SK-MEL-5 (cell line): ENCODE measurements at regions not wholly inside any gene's neighbourhood (a gene's known extent, or its start where the extent isn't known, plus 50 kb on each side); places are given as distances from the start of the nearest gene placed in this dataset.
"Not testable (repeated sequence)": the region's sequence is repeated elsewhere in the genome, so short reads cannot be mapped to it uniquely, and the experiment has no call there.

Experiments used
- DNase-seq: peaks from one replicate; pipeline ENCODE4 v3.0.0-alpha.2; 2016; ENCODE audit warnings: low read depth, low spot score
- in situ Hi-C: cut with HindIII; loops from 2 replicates; pipeline ENCODE4 v1.10.0; 2016; ENCODE audit warnings: low sequenced_read_pairs, high pct_unique_total_duplicates, low pct_unique_long_range_greater_than_20kb

DNA sequence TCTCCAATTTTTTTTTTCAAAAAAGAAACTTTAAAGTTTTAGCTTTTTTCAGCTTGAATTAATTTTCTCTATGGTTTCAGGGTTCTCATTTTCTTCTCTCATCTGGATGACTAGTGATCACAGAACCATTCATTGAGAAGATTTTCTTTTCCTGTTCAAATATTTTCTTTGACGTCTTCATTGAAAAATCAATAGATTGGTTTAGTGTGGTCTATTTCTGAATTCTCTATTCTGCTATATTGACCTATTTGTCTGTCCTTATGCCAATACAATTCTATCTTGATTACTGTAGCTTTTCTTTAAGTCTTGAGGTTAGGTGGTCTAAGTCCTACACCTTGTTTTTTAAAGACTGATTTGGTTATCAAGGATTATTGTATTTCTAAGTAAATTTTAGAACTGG lies 150.2 kb upstream of the MAN1A1 start:
- in situ Hi-C loops = no loop called here
- DNase-seq = no peak

DNA sequence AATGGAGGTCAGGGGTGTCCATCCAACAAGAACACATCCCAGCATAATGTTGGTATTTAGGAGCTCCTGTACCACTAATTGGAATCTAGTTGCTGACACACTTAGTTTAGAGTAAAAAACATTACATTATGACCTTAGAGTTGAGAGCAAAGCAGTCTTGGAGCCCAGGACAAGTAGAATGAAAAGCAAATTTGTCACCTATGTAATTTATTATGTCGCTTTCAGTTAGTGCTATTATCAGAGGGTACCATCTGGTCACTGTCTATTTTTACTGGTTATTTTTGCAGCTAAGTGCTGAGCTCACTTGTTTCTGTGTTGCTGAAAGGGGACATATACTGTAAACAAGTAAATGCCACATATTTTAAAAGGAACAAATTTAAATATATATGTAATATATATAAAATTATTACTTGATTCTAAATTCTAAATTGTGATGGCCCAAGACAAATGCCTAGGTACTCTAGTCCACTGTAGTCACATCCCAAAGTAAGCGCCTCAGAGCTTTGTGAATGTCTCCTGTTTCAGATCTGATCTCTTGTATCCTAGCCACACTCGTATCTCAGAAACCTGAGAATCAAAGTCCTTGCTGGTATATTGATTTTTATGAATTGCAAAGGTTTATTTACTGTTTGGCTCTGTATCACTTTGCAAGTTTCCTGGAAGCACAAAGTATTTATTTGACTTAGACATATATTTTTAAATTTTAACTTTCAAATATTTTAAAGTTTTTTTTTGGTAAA lies 148.6 kb upstream of the MAN1A1 start:
- in situ Hi-C loops = no loop called here
- no peak for DNase-seq

DNA sequence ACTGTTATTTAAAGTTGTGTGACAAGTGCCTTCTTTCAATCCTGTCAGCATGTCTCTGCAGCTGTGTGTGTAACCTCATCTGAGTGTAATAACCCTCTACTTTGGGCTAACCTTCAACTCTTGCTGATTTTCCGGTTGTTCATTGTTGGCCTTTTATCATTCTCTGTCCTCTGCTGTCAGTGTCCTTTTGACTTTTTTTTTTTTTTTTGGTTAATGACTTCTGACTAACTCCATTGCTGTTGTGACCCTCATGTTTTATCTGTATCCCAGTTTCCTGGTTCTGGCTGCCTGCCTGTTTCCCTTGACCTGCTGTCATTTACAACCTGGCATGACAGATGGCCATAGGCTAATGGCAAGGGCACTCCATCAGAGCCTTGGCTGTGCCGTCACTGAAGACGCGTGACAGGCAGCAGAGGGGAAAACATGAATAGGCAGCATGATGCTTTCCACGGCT lies 145.7 kb upstream of the MAN1A1 start:
- DNase-seq = no peak
- in situ Hi-C loops = no loop called here

DNA sequence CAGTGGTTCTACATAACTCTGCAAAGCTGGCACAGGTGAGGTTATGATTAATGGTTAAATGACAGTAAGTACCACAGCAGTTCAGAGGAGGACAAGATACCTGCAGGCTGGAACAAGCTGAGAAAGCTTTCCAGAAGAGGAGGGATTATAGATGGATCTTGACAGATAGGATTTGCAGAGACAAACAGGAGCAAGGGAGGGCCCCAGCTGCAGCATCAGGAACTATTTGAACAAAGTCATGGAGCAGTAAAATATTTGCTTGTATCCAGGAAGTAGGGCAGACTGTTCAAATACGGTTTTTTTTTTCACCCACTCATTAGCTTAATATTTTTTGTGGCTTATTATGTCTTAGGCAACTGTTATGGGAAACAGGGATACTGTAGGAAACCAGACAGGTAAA lies 144.4 kb upstream of the MAN1A1 start:
- in situ Hi-C loops = no loop called here
- DNase-seq = no peak

DNA sequence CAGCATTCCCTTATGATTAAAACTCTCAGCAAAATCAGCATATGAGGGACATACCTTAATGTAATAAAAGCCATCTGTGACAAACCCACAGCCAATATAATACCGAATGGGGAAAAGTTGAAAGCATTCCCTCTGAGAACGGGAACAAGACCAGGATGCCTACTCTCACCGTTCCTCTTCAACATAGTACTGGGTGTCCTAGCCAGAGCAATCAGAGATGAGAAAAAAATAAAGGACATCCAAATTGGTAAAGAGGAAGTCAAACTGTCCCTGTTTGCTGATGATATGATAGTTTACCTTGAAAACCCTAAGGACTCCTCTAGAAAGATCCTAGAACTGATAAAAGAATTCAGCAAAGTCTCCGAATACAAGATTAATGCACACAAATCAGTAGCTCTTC lies 141.6 kb upstream of the MAN1A1 start:
- DNase-seq, in situ Hi-C loops: not testable (repeated sequence)

DNA sequence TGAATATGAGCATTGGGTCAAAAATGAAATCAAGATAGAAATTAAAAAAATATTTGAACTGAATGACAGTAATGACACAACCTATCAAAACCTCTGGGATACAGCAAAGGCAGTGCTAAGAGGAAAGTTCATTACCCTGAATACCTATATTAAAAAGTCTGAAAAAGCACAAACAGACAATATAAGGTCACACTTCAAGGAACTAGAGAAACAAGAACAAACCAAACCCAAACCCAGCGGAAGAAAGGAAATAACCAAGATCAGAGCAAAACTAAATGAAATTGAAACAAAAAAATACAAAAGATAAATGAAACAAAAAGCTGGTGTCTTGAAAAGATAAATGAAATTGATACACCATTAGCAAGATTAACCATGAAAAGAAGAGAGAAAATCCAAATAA lies 140.5 kb upstream of the MAN1A1 start:
- in situ Hi-C loops, DNase-seq: not testable (repeated sequence)

DNA sequence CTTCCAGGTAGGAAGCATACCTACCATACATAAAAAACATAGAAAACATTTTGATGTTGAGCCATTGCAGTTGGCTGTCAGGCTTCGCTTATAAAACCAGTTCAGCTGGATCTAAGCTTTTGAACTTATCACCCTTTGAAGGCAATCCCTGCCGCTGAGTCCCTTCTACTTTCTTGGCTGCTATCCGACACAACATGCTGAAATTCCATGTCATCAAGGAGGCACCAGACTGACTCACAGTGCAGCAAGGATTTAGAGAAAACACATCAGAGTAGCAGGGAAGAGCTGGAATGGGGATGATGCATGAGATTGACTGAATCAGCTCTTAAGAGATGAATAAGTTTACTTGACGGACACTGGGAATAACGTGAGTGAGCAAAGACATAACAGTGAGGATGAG lies 135.0 kb upstream of the MAN1A1 start:
- no peak for DNase-seq
- in situ Hi-C loops = no loop called here

DNA sequence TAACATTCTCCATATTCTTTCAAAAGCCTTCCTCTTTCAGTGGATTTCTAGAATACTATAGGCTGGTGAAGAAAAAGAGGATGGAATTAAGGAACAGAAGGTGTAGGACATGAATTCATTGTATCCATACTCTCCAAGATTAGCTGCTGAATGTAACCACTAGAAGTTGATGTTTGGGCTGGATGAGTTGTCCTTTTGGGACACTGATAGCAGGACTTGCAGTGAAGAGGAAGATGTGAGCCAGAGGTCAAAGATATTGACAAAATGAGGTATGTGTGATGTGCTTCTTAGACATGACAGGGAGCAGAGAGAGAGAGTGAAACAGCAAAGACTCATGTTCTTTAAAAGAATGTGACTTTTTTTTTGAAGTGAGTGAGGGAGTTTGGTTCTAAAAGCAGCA lies 134.3 kb upstream of the MAN1A1 start:
- in situ Hi-C loops = no loop called here

DNA sequence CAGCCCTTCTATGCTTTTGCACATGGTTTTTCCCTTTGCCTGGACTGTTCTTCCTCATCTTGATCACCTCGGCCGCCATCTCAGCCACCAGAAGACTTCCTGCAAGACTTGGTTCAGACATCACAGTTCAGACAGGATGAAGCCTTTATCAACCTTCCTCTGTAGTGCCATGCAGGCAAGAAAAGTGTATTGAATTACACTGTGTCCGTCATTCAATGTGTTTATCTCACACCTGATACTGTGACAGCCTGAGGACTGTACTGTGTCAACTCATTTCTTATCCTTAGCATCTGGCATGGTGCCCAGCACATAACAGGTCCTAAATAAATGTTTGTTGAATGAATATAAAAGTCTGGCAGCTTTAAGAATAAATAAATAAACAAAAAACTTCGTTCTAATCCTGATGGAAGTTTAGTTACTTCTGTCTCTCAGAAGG lies 133.3 kb upstream of the MAN1A1 start:
- no peak for DNase-seq
- in situ Hi-C loops = no loop called here

More for the DNA sequence above, 134.3 kb upstream of the MAN1A1 start:
- no peak for DNase-seq

DNA sequence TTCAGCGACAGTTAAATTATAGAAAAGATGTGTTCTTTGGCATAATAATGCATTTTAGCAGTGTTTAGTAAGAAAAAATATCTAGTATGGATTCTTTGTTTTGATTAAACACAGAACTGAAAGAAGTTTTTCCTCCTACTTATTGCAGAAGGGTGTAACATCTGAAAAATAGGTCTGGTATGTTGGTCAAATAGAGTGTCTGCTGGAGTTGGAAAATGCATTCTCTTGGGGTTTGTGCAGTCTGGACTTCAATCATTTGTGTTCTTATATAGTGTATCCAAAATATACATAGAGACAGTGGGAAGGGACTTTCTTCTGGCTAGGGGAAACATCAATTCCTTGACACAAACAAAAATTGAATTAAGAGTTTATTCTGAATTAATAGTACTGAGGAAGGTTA lies 132.4 kb upstream of the MAN1A1 start:
- DNase-seq = no peak
- in situ Hi-C loops = no loop called here

DNA sequence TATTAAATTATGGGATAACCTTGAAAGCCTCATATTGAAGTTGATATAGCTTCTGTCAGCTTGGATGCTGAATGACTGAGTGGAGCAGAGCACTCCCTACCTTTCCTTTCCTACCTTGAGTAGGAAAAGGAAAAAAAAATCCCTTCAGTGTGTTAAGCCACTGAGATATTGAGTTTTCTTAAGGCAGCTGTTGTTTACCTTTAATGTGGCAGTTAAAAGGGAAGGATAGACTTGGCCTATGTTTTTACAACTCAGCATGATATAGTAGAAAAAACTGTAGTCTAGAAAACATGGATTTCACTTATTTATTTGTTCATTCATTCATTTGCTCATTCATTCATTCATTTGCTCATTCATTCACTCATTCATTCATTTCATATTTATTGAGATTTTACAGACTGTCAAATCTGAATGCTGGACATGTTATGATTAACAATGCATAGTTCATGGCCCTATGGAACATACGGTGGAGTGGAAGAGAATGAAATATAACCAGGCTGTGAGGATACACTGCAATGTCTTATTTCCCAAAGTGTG lies 131.5 kb upstream of the MAN1A1 start:
- in situ Hi-C loops = no loop called here
- no peak for DNase-seq

DNA sequence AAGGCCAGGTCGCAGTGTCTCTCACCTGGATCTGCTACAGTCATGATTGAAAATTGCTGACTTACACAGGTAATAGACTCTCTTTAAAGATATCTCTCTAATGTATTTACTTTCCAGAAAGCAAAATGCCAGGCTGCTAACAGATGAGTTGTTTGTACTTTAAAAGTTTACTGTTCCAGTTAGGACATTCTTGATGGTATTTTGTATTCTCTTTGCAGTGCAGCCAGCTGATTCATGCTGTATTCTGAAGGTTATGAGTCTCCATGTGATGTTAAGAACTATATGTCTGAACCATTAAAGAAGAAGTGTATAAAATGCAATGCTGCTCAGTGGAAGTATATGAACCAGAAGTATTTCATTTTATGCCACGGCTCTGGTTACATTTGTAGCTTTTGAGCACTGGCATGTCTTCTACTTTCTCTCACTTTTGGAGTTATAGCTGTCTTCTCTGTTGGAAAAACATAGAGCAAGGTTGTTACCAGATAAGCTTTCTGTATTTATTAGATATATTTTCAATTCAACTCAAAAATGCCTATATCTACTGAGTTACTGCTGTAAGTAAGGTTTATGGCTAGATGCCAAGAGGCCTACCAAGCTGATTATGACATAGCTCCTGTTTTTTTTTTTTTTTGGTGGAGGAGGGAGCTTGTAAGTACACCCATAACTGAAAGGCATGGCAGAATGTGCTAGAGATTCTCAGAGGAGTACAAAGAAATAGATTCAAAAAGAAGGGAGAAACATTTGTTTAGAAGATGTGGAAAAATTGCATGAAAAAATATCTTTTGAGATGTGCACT lies 130.5 kb upstream of the MAN1A1 start:
- DNase-seq = no peak
- in situ Hi-C loops = no loop called here

DNA sequence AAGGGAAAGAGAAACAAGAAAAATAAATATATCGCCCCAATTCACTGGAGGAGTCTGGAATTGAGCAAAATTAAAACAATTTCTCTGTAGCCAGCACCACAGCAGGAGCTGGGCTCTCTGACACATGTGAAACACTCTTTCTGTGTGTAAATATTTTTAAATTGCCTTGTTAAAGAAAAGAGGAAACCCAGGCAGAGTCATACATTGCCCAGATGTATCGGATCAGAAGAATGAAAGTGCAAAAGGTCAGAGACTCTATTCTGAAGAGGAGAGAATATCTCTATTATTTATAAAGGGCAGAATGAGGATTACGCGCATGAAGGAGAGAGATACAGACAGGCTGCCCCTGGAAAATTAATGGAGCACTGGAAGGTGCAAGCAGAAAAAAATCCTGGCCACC lies 127.0 kb upstream of the MAN1A1 start:
- DNase-seq = no peak
- in situ Hi-C loops = no loop called here

DNA sequence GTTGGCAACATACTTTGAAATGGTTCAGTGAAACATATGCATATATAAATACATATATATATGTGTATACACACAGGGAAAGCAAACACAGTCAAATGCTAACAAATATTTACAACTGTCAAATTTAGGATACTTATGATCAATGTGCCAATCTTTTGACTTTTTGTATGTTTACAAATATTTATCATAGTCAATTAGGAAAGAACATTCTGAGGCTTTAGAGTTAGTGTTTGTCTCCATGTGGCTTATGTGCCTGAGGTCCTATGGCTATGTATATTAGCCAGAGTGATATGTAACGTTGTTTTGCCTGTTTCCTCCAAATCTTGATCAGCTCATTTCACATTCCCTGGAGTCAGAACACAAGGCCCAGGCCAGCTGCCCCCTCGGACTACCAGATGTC lies 126.5 kb upstream of the MAN1A1 start:
- in situ Hi-C loops = no loop called here

DNA sequence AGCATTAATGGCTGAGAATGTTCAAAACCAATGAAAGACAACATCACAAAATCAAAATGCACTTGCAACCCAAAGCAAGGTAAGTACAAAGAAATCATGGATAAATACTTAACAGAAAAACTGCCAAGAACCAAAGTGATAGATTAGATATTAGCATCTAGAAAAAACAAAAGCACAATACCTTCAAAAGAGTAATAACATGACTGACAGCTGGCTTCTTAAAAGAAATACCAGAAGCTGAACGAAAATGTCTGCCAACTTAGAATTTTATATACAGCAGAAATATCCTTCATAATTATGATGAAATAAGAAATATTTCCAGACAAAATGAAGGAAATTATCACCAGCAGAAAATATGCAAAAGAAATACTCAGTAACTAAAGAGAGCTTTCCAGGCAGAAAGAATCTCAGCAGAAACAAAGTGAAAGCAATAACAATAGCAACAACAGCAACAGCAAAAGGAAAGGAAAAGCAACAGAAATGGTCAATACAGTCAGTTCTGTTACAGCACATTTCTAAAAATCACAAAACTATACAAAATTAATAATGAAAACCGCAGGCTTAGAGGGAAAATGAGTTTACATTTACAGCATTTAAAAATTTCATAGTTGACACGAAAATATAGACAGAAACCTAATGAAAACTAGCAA lies 121.5 kb upstream of the MAN1A1 start:
- in situ Hi-C loops = no loop called here
- DNase-seq = no peak

More for the DNA sequence above, 126.5 kb upstream of the MAN1A1 start:
- no peak for DNase-seq

DNA sequence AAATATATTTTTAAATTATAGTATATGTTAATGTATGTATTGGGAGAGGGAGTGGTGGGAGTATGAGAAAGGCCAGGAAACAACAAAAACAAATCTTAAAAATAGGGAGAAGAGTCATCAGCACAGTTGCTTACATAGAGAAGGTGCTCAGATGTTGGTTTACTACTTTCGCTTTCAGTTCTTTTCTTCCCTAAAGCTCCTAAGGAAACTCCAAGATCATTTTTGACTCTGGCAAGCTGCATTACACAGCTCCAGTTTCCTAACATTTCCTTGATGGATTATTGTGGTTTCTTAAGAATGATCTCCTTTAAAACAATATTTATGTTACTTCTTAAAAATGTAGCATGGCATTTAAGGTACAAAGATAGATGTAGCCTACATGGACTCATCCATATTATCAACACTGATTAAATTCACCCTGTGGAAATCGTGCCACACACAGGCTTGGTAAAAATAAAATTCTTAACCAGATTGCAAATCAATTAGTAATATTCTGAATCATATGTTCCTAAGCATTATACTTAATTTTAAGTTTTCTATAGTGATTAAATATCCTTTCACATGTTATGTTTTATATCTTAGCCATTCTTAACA lies 118.0 kb upstream of the MAN1A1 start:
- in situ Hi-C loops = no loop called here
- DNase-seq = no peak

DNA sequence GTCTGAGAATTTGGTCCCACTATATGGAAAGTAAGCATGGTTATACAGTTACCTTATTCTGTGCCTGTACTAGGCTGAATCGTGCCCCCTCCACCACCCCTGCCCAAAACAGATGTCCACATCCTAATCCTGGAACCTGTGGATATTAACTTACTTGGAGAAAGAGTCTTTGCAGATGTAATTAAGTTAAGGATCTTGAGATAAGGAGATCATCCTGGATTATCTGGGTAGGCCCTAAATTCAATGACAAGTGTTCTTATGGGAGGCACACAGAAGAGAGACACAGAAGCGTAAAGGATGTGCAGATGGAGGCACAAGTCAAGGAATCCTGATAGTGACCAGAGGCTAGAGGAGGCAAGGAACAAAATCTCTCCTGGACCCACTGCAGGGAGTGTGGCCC lies 116.7 kb upstream of the MAN1A1 start:
- no peak for DNase-seq

DNA sequence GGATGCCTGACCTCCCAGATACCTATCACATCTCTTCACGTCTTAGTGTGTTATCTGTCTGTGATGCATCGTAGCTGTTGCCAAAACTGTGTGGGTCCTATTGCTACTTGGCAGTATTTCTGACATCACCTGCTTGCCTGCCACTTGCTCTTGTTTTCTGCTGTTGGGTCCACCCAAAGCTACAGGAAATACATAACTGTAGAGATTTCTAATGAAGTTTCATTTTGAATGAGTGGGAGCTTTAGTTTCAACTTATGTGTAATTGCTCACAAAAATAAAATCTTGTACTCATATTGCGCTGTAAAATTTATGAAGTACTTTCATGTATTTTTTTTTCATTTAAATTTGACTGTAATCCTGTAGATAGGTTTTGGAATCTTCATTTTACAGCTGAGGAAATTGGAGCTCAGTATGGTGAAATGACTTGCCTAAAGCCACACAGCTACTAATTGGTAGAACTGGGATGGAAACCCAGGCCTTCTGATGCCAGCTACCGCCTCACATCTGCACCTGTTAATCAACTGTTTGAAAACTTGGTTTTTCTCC lies 113.6 kb upstream of the MAN1A1 start:
- in situ Hi-C loops = no loop called here

More for the DNA sequence above, 116.7 kb upstream of the MAN1A1 start:
- in situ Hi-C loops = no loop called here

More for the DNA sequence above, 113.6 kb upstream of the MAN1A1 start:
- no peak for DNase-seq
